GM12878 (cell line): ENCODE measurements at regions not wholly inside any gene's neighbourhood (a gene's known extent, or its start where the extent isn't known, plus 50 kb on each side); places are given as distances from the start of the nearest gene placed in this dataset.

Source experiments
- ATAC-seq: fragments of 200-7000 bp; cut with Tn5 transposase; 3 replicates; pipeline ENCODE4 v1.9.1; 2020; ENCODE audit warnings: mild to moderate bottlenecking, moderate library complexity
- BruUV-seq: library from RNA; stranded (reverse); fragments of 400-500 nt; replicated peaks from 2 replicates; lab custom pipeline; 2021; lab: Mats Ljungman, UMichigan
- CTCF ChIA-PET: fragments of 300-600 bp; sonication (Branson Sonifier 250); formaldehyde crosslinking; extraction: SDS; loops from one replicate; lab custom pipeline; 2021; ENCODE audit warnings: inconsistent platforms; lab: Yijun Ruan, JAX
- POLR2A ChIA-PET: fragments of 350-600 bp; formaldehyde crosslinking; extraction: SDS; loops from one replicate; lab custom pipeline; 2021; ENCODE audit warnings: inconsistent platforms; lab: Charles Lee
- RAD21 ChIA-PET: fragments of 300-600 bp; sonication (Branson Sonifier 250); formaldehyde crosslinking; loops from one replicate; lab custom pipeline; 2023; ENCODE audit warnings: antibody characterized with exemption; ENCODE audit not compliant: unreplicated experiment; lab: Charles Lee
- SMC1A ChIA-PET: fragments of 300-600 bp; sonication (Branson Sonifier 250); formaldehyde crosslinking; loops from one replicate; lab custom pipeline; 2023; ENCODE audit not compliant: unreplicated experiment, uncharacterized antibody; lab: Charles Lee
- DNase-seq: peaks from one replicate; pipeline ENCODE4 v3.0.0-alpha.2; 2011; ENCODE audit warnings: low read depth, low spot score
- FAIRE-seq: peaks from 3 replicates; lab custom pipeline; 2011; peaks lifted over from hg19 to GRCh38; lab: Jason Lieb, UNC
- H2AFZ ChIP-seq: 2 replicates; pipeline ENCODE4 v1.6.0; 2011; ENCODE audit warnings: low read depth, low read length, control low read depth; ENCODE audit not compliant: control insufficient read depth
- H3K27ac ChIP-seq: 2 replicates; pipeline ENCODE4 v1.5.1; 2011; ENCODE audit warnings: control low read depth; ENCODE audit not compliant: control insufficient read depth, insufficient read depth
- H3K27me3 ChIP-seq, 2 experiments: replicated peaks in 1 of 2; 2 replicates each; pipeline versions ENCODE4 v1.6.0 to v1.6.1; 2011; ENCODE audit warnings: low read length in 1 of 2; ENCODE audit not compliant: control insufficient read depth in 2 of 2, insufficient read depth in 2 of 2
- H3K36me3 ChIP-seq, 2 experiments: 2 replicates each; pipeline ENCODE4 v1.5.1; 2011; ENCODE audit warnings: low read length in 1 of 2; ENCODE audit not compliant: control insufficient read depth in 2 of 2, insufficient read depth in 2 of 2
- H3K4me1 ChIP-seq: 2 replicates; pipeline ENCODE4 v1.6.1; 2011; ENCODE audit warnings: mild to moderate bottlenecking, low read length, moderate library complexity, mixed read lengths; ENCODE audit not compliant: control insufficient read depth, insufficient read depth
- H3K4me2 ChIP-seq: 2 replicates; pipeline ENCODE4 v1.6.0; 2011; ENCODE audit warnings: control low read depth; ENCODE audit not compliant: control insufficient read depth, insufficient read depth
- H3K4me3 ChIP-seq: fragments of 200-600 bp; sonication (generic); 2 replicates; pipeline ENCODE4 v1.5.1; 2016
- H3K79me2 ChIP-seq: 2 replicates; pipeline ENCODE4 v1.6.0; 2011; ENCODE audit warnings: low read length; ENCODE audit not compliant: control insufficient read depth, insufficient read depth
- H3K9ac ChIP-seq: 2 replicates; pipeline ENCODE4 v1.8.0; 2011; ENCODE audit warnings: low read length, control low read depth, mixed read lengths; ENCODE audit not compliant: control insufficient read depth, insufficient read depth
- H3K9me3 ChIP-seq: replicated peaks from 3 replicates; pipeline ENCODE4 v1.5.1; 2011; ENCODE audit warnings: mild to moderate bottlenecking, low read length; ENCODE audit not compliant: control insufficient read depth, insufficient read depth
- H4K20me1 ChIP-seq: 2 replicates; pipeline ENCODE4 v1.6.0; 2011; ENCODE audit not compliant: control insufficient read depth, insufficient read depth
- ATF2 ChIP-seq: IDR thresholded peaks from 2 replicates; pipeline ENCODE4 v1.6.1; 2012; ENCODE audit warnings: low read length, inconsistent platforms
- CHD1 ChIP-seq: IDR thresholded peaks from 2 replicates; pipeline ENCODE4 v1.6.1; 2012; ENCODE audit warnings: low read depth, low read length, improper control_type of control experiment
- CHD2 ChIP-seq: IDR thresholded peaks from 2 replicates; pipeline ENCODE4 v1.6.1; 2011; ENCODE audit warnings: low read depth, low read length, improper control_type of control experiment, borderline replicate concordance
- ESRRA ChIP-seq: IDR thresholded peaks from 2 replicates; pipeline ENCODE4 v1.6.1; 2012; ENCODE audit warnings: mild to moderate bottlenecking, low read length, improper control_type of control experiment
- GATAD2B ChIP-seq: fragments of 450-650 bp; conservative IDR thresholded peaks from 2 replicates; pipeline ENCODE4 v1.6.1; 2017; ENCODE audit warnings: low read depth, mild to moderate bottlenecking, moderate library complexity
- MTA3 ChIP-seq: IDR thresholded peaks from 2 replicates; pipeline ENCODE4 v1.6.1; 2012; ENCODE audit warnings: low read length, inconsistent platforms, borderline replicate concordance
- NKRF ChIP-seq: fragments of 450-650 bp; conservative IDR thresholded peaks from 2 replicates; pipeline ENCODE4 v1.6.1; 2017; ENCODE audit warnings: mild to moderate bottlenecking, moderate library complexity
- SPI1 ChIP-seq: IDR thresholded peaks from 2 replicates; pipeline ENCODE4 v1.6.1; 2011; ENCODE audit warnings: low read depth, mild to moderate bottlenecking, low read length, moderate library complexity, borderline replicate concordance; ENCODE audit not compliant: insufficient read depth
- TAF1 ChIP-seq: IDR thresholded peaks from 2 replicates; pipeline ENCODE4 v1.6.1; 2011; ENCODE audit warnings: mild to moderate bottlenecking, low read depth, low read length, borderline replicate concordance
- ZNF217 ChIP-seq: fragments of 450-650 bp; IDR thresholded peaks from 2 replicates; pipeline ENCODE4 v1.6.1; 2017; ENCODE audit warnings: antibody characterized with exemption, mild to moderate bottlenecking
- WGBS: methylation state at CpG from one replicate; pipeline ENCODE4 v1.1.6; 2016; ENCODE audit warnings: low lambda C conversion rate; ENCODE audit not compliant: insufficient replicate concordance, insufficient coverage; ENCODE audit errors: missing lambda C conversion rate; 5-methylcytosine and 5-hydroxymethylcytosine counted together
- in situ Hi-C: fragments of 300-500 bp; cut with MboI; formaldehyde crosslinking; loops from 9 replicates; pipeline ENCODE4 v1.14.3; 2018; ENCODE audit warnings: mixed read lengths
- intact Hi-C: fragments of 100-400 bp; cut with micrococcal nuclease; formaldehyde crosslinking; loops from one replicate; pipeline ENCODE4 v1.14.2; 2022; ENCODE audit not compliant: unreplicated experiment

- in situ Hi-C loops: no loop called here
- FAIRE-seq: no peak
Observed at GRCh38 chr18:47585136-47585535, 333.7 kb upstream of the SKOR2 start.

GRCh38 chr18:47582093-47582492 lies 330.6 kb upstream of the SKOR2 start:
- 10% methylated on average over 3 of the region's 3 CpGs for WGBS
- POLR2A ChIA-PET: no interaction called here
- no peak for ATAC-seq

More at GRCh38 chr18:47585136-47585535, 333.7 kb upstream of the SKOR2 start:
- Histone ChIP-seq H3K27ac (no peak overlapping the region), H3K4me1 (no peaks in the 10 kb centered on the region), H3K36me3 (no peaks in the 10 kb centered on the region), H3K9me3 (no peaks in the 10 kb centered on the region), H4K20me1 (no peaks in the 10 kb centered on the region), H3K79me2 (no peaks in the 10 kb centered on the region), H3K27me3 (no peaks in the 10 kb centered on the region; a peak in 2 of 4 replicates), H3K4me3 (no peak overlapping the region), H2AFZ (no peak overlapping the region), H3K9ac (no peak overlapping the region), H3K4me2 (no peak overlapping the region)
- intact Hi-C loops: no loop called here
- ChIA-PET SMC1A (interaction anchor here (1.1 kb wide), 1 partner anchor 11 kb away, joined by 3 read pairs; no protein-coding TSS in a partner anchor), CTCF (interaction anchor here (0.7 kb wide), 1 partner anchor 18 kb away, joined by 3 read pairs; no protein-coding TSS in a partner anchor), RAD21 (no interaction called here), POLR2A (interaction anchor here (0.6 kb wide), 2 partner anchors 13 to 483 kb away, joined by 3 read pairs; no protein-coding TSS in a partner anchor)
- DNase-seq (no peak), ATAC-seq (no peak)
- 20% methylated on average over 5 of the region's 5 CpGs for WGBS
- BruUV-seq: no TSS peak
- TF ChIP-seq GATAD2B: no peak

More at GRCh38 chr18:47582093-47582492, 330.6 kb upstream of the SKOR2 start:
- Histone ChIP-seq H3K79me2 (no peaks in the 10 kb centered on the region), H2AFZ (no peak overlapping the region), H4K20me1 (no peaks in the 10 kb centered on the region), H3K36me3 (no peaks in the 10 kb centered on the region), H3K9ac (no peak overlapping the region), H3K9me3 (no peaks in the 10 kb centered on the region), H3K4me1 (no peaks in the 10 kb centered on the region), H3K27me3 (no peaks in the 10 kb centered on the region; a peak in 2 of 4 replicates), H3K27ac (no peak overlapping the region), H3K4me2 (no peak overlapping the region), H3K4me3 (no peak overlapping the region)
- intact Hi-C loops (no loop called here), in situ Hi-C loops (no loop called here)
- no peak for FAIRE-seq
- no peak for DNase-seq
- ChIA-PET CTCF (no interaction called here), RAD21 (no interaction called here), SMC1A (no interaction called here)
- no peak for TF ChIP-seq CHD2
- TF ChIP-seq MTA3: no peak
- no peak for TF ChIP-seq NKRF
- TF ChIP-seq CHD1: no peak
- TF ChIP-seq ZNF217: no peak
- TF ChIP-seq SPI1: no peak
- no peak for TF ChIP-seq ESRRA
- TF ChIP-seq TAF1: no peak
- TF ChIP-seq ATF2: no peak
- no TSS peak for BruUV-seq
